ENCODE measurements at regions not wholly inside any gene's neighbourhood (a gene's known extent, or its start where the extent isn't known, plus 50 kb on each side); places are given as distances from the start of the nearest gene placed in this dataset.

DNA sequence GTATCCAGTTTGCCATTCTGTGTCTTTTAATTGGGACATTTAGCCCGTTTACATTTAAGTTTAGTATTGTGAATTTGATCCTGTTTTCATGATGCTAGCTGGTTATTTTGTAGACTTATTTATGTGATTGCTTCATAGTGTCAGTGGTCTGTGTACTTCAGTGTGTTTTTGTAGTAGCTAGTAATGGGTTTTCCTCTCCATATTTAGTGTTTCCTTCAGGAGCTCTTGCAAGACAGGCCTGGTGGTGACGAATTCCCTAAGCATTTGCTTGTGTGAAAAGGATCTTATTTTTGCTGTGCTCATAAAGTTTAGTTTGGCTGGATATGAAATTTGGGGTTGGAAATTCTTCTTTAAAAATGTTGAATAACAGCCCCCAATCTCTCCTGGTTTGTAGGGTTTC, 69.2 kb upstream of the PDC start:
- TF ChIP-seq, protein P1, sequence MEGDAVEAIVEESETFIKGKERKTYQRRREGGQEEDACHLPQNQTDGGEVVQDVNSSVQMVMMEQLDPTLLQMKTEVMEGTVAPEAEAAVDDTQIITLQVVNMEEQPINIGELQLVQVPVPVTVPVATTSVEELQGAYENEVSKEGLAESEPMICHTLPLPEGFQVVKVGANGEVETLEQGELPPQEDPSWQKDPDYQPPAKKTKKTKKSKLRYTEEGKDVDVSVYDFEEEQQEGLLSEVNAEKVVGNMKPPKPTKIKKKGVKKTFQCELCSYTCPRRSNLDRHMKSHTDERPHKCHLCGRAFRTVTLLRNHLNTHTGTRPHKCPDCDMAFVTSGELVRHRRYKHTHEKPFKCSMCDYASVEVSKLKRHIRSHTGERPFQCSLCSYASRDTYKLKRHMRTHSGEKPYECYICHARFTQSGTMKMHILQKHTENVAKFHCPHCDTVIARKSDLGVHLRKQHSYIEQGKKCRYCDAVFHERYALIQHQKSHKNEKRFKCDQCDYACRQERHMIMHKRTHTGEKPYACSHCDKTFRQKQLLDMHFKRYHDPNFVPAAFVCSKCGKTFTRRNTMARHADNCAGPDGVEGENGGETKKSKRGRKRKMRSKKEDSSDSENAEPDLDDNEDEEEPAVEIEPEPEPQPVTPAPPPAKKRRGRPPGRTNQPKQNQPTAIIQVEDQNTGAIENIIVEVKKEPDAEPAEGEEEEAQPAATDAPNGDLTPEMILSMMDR (IDR thresholded peaks at IDR 0.05; ENCODE audit: insufficient read depth, low read length, poor library complexity, severe bottlenecking) = no peak
- no peak for TF ChIP-seq EZH2phosphoT487 (conservative IDR thresholded peaks at IDR 0.05; ENCODE audit: low read length)
